Hematopoietic multipotent progenitor cell treated with erythropoietin and hydrocortisone succinate and interleukin-3 and kit ligand, for 6 days (in vitro differentiated cells): ENCODE measurements at regions not wholly inside any gene's neighbourhood (a gene's known extent, or its start where the extent isn't known, plus 50 kb on each side); places are given as distances from the start of the nearest gene placed in this dataset.
"Not testable (repeated sequence)": the region's sequence is repeated elsewhere in the genome, so short reads cannot be mapped to it uniquely, and the experiment has no call there.

ENCODE experiments used
- DNase-seq: peaks from one replicate; pipeline ENCODE4 v3.0.0-alpha.2; 2015

- no peak for DNase-seq
These were observed 469.3 kb downstream of the SPATA31D1 start for GRCh38 chr9:82457891-82458290.

DNA sequence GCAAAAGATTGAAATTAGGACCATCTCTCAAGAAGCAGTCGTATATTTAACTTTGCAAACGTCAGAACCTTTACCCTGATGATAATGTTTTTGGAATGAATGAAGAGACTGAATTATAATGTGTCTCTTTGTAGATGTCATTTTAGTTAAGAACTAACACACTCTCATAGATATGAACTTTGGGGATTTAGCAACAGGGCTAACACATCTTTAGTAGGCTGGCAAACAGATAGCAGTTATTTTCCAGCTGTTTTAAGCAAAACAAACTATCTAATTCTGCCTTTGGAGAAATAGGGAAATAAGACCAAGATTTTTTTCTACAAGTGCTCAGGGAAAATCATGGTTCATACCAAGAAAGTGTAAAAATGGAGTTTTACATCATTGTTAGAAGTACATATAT, 469.7 kb downstream of the SPATA31D1 start:
- no peak for DNase-seq

DNA sequence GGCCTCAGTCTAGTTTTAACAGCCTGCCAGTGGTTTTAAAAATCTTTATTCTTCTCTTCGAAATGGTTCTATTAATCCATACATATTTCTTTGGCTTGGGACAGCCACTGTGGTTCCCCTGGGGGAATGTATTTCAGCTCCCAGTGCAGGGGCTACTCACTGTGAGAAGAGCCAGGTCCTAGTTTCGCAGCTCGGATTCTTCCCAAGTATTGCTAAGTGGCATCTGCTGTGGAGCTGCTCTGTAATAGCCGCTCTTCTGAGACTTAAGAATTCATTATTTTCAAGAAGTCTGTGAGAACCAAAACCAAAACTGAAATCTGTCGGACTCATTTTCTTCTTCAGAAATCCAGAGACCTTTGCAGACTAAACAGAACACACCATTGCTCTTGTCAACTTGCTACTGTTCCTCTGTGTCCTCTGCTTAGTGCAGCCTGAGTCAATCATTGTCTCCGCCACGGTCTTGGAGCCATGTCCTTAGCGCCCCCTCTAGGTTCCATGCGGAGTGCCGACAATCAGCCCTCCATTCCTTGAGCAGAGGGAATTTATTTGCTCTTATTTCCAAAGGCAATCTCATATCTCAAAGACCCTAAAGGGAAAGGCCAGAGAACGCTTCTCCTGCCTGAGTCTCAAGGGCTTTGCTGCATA, 478.2 kb downstream of the SPATA31D1 start:
- no peak for DNase-seq

GRCh38 chr9:82467436-82467835, 478.9 kb downstream of the SPATA31D1 start:
- DNase-seq, result no peak

DNA sequence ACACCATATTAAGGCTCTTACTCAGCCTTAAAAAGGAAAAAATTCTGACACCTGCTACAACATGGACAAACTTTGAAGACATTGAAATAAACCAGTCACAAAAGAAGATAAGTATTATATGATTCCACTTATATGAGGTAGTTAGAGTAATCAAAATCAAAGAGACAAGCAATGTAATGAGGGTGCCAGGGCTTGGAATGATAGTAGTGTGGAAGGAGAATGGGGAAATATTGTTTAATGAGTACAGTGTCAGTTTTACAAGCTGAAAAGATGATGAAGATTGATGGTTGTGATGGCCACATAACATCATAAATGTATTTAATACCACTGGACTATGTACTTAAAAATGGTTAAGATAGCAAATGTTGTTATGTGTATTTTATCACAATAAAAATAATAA, 485.7 kb downstream of the SPATA31D1 start:
- DNase-seq, result no peak

DNA sequence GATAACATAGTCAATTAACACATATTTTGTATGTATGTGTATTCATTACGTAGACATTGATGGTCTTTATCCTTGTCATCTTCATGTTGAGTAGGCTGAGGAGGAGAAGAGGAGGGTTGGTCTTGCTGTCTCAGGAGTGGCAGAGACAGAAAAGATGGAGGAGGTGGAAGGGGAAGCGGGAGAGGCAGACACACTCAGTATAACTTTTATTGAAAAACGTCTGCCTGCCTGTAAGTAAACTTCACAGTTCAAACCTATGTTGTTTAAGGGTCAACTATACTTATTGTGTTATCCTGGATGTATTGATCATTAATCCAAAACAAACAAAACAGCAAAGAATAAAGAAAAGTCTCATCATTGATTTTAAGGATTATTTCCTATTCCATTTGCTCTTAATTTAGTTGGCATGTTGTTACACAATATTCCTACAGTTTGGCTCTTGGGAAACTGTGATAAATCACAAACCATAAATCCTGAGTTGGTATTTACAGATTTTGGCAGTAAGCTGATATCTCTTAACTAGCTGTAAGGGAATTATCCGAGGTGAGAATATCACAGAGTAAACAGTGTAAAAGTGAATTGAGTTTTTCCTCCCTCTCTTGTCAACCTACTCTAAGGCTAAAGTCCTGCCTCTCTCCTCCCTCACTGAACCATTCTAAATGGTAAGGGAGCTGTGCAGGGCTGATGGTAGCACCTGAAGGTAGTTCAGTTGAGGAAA, 487.2 kb downstream of the SPATA31D1 start:
- DNase-seq, result no peak

GRCh38 chr9:82480921-82481320, 492.3 kb downstream of the SPATA31D1 start:
- no peak for DNase-seq

DNA sequence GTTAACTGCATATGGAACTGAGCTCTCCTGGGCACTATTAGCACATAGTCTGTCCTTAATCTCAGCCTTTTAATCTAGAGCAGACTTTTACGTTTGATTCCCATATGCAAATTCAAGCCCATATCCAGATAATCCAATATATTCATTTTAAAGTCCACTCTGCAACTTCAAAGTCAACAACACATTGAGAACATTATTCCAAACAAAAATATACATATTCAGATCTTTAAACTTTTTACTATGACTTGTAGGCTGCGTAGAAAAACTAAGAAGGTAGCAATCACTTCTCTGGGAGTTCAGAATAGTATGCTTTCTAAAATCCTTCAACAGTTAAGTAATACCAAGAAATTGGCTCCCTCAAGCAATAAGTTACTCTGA, 499.4 kb downstream of the SPATA31D1 start:
- no peak for DNase-seq

DNA sequence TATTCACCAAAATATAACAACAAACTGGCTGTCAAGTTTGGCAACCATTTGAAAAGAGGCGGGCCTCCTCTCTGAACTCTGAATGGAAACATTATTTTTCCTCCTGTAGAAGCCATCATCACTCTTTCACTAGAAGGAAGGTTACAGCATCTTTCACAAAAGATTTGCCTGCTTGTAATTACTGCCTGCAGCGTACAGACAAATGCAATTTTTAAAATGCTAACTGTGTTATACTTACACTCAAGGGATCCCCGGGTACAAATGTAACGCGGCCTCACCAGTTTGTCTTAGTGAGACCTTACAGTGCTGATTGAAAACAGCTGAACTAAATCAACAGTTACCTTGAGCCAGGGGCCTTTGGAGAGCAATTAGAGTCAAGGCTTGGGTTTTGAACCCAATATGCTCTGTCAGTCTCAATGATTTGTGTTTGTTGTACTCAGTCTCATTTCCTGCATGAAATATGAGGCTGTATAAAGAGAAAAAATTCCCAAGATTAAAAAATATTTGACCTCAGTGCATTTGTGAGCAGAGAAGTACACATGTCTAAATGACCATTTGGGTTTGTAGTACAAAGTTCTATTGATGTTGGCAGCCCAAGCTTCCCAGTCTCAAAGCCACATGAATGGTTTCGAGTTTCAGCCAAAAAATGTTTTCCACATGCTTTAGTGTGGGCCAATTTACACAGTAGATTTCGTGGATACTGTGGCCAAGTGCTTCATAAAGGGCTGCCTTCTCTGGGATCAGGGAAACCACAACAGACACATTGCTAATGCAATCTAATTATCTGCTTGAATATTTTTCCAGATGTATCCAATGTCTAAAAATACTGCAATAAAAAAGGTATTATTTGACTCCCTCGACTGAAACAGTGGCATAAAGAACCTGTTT, 500.0 kb downstream of the SPATA31D1 start:
- DNase-seq, result no peak

- DNase-seq, result no peak
These were observed 500.7 kb downstream of the SPATA31D1 start for GRCh38 chr9:82489201-82489821.

- DNase-seq, result no peak
These were observed 501.5 kb downstream of the SPATA31D1 start for GRCh38 chr9:82490019-82490499.

- not testable (repeated sequence) for DNase-seq
These were observed 502.2 kb downstream of the SPATA31D1 start for GRCh38 chr9:82490821-82491220.

- no peak for DNase-seq
These were observed 503.0 kb downstream of the SPATA31D1 start for GRCh38 chr9:82491604-82492003.

GRCh38 chr9:82492274-82492673, 503.7 kb downstream of the SPATA31D1 start:
- DNase-seq, result no peak

- DNase-seq, result no peak
These were observed 507.6 kb downstream of the SPATA31D1 start for GRCh38 chr9:82495884-82496777.

DNA sequence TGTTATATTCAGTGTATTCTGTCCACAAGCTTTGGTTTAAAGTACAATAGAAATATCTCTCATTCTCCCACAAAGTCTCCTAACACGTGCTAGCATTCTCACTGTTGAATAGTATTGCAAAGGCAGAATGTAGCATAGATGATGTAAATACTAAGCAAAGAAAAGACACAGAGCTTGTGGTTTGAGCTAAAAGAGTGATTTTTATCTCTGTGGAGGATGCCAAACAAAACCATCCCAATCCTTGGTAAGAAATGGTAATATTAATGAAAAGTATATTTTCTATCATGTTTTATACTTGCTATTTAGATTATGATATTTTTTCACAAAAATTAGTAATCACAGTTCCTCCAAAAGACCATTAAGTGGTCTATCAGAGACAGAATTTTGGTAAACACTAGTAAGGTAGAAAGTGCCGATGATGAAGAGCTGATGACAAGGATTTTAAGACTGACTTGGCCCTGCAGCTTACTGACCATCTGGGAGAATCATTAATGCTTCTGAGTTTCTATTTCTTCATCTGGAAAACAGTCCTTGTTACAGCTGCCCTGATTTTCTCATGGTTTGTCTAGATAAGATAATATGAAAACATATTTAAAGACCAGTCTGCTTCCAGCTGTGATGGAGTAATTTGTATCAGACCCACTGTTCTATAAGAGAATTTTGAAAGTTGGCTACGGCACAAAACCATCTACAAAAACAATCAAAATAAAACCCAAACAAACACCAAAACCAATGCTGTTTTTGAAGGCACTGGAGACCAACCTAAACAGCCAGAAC, 510.2 kb downstream of the SPATA31D1 start:
- no peak for DNase-seq

DNA sequence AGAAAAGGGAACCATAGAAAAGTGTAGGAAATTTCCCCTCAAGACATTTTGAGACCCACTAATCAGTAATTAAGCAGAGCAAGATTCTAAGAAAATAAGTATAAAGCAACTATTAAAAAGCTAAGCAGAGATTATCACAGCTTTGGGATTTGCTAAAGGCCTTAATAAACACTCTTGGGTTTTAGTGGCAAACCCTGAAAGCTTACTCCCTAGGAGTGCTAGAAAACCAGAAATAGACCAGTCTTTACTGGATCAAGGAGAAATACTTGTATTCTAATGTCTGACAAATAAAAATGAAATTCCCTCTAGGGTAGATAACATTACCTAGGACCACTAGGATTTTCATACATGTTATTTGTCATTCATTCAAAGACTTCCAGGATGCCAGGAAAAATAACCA, 510.8 kb downstream of the SPATA31D1 start:
- no peak for DNase-seq

- no peak for DNase-seq
These were observed 516.0 kb downstream of the SPATA31D1 start for GRCh38 chr9:82504620-82505019.

DNA sequence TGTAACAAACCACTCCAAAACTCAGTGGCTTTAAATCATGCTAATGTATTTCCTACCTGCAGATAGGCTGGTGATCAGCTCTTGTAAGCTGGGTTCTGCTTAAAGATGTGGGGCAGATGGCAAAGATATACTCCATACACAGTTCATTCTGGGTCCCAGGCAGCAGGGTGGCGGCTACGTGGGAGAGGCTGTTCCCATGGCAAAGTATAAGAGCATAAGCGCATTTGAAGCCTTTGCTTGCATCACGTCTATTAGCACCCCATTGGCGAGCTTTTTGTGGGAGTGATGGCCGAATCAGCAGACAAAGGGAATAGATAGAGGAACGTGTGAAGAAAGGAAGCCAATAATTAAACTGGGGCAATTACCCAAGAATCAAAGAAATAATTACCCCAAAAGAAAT, 523.1 kb downstream of the SPATA31D1 start:
- DNase-seq, result no peak

DNA sequence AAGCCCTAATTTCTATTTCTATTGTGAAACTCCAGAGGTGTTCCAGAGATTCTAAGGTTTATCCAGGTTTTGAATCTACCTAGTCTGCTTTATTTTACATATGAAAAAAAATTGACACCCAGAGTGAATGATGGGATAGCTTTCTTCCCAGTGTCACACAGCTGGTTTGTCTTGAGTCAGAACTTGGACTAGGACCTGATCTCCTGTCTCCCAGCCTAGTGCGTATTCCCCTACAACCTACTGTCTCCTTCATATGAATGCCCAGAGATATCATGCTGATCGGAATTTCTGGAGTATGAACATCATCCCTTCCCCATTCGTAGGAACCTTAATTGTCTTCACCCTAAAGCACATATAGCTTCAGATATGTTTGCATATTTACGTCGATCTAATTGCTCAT, 524.2 kb downstream of the SPATA31D1 start:
- DNase-seq, result no peak

GRCh38 chr9:82513242-82513751, 524.7 kb downstream of the SPATA31D1 start:
- no peak for DNase-seq
